K562 (cell line): ENCODE measurements at regions not wholly inside any gene's neighbourhood (a gene's known extent, or its start where the extent isn't known, plus 50 kb on each side); places are given as distances from the start of the nearest gene placed in this dataset.

ENCODE experiments used
- ATAC-seq: fragments of 200-7000 bp; cut with Tn5 transposase; 3 replicates; pipeline ENCODE4 v1.9.1; 2020; ENCODE audit warnings: moderate library complexity
- BruUV-seq: library from RNA; stranded (reverse); fragments of 400-500 nt; replicated peaks from 2 replicates; lab custom pipeline; 2021; lab: Mats Ljungman, UMichigan
- CTCF ChIA-PET: fragments of 300-600 bp; formaldehyde crosslinking; extraction: SDS; loops from one replicate; lab custom pipeline; 2021; ENCODE audit warnings: low intra/inter-chr PET ratio; lab: Yijun Ruan, JAX
- POLR2A ChIA-PET: fragments of 300-600, 350-650 bp; sonication (Branson Sonifier 250); formaldehyde crosslinking; extraction: SDS; loops from one replicate; lab custom pipeline; 2021; ENCODE audit warnings: antibody characterized with exemption, inconsistent platforms; lab: Yijun Ruan, JAX
- DNase-seq, 4 experiments: peaks; one replicate each; pipeline versions ENCODE4 v3.0.0 to v3.0.0-alpha.2; 2011 to 2018; ENCODE audit warnings: low spot score in 3 of 4, mixed read lengths in 3 of 4; ENCODE audit errors: extremely low read depth in 1 of 4
- FAIRE-seq: peaks from 2 replicates; lab custom pipeline; 2011; peaks lifted over from hg19 to GRCh38; lab: Jason Lieb, UNC
- H2AFZ ChIP-seq: 2 replicates; pipeline ENCODE4 v1.6.0; 2011; ENCODE audit warnings: low read depth, low read length, control low read depth, inconsistent platforms
- H3K27ac ChIP-seq: fragments of 200-600 bp; 3 replicates; pipeline ENCODE4 v1.8.0; 2011; ENCODE audit warnings: low read depth, mild to moderate bottlenecking, control low read depth, inconsistent platforms, low read length, moderate library complexity, mixed read lengths; ENCODE audit errors: extremely low read depth
- H3K27me3 ChIP-seq, 2 experiments: fragments of 300-600 bp in 1 of 2; 2 replicates in 1 of 2; 3 replicates in 1 of 2; pipeline versions ENCODE4 v1.6.0 to v1.8.0; 2011; ENCODE audit warnings: inconsistent platforms in 2 of 2, low read length in 2 of 2, mild to moderate bottlenecking in 1 of 2, mixed read lengths in 1 of 2, moderate library complexity in 1 of 2; ENCODE audit not compliant: control insufficient read depth in 2 of 2, insufficient read depth in 2 of 2
- H3K36me3 ChIP-seq: fragments of 300-600 bp; 3 replicates; pipeline ENCODE4 v1.8.0; 2011; ENCODE audit warnings: mild to moderate bottlenecking, low read length, inconsistent platforms; ENCODE audit not compliant: control insufficient read depth, insufficient read depth
- H3K4me1 ChIP-seq, 2 experiments: fragments of 200-600 bp in 1 of 2; replicated peaks in 1 of 2; 2 replicates in 1 of 2; 3 replicates in 1 of 2; pipeline versions ENCODE4 v1.5.1 to v1.8.0; 2011; ENCODE audit warnings: inconsistent platforms in 2 of 2, low read length in 2 of 2, mild to moderate bottlenecking in 1 of 2, mixed read lengths in 1 of 2, moderate library complexity in 1 of 2; ENCODE audit not compliant: control insufficient read depth in 2 of 2, insufficient read depth in 2 of 2
- H3K4me2 ChIP-seq: 2 replicates; pipeline ENCODE4 v1.6.1; 2011; ENCODE audit warnings: low read length, control low read depth, inconsistent platforms, mixed read lengths; ENCODE audit not compliant: insufficient read depth
- H3K4me3 ChIP-seq: fragments of 200-600 bp; sonication (generic), shearing (Covaris generic); 2 replicates; pipeline ENCODE4 v1.5.1; 2016; ENCODE audit warnings: control low read depth, inconsistent platforms
- H3K79me2 ChIP-seq: fragments of 200-600 bp; 3 replicates; pipeline ENCODE4 v1.8.0; 2011; ENCODE audit warnings: low read length, inconsistent platforms; ENCODE audit not compliant: control insufficient read depth, insufficient read depth
- H3K9ac ChIP-seq, 2 experiments: 2 replicates each; pipeline versions ENCODE4 v1.6.0 to v1.6.1; 2011; ENCODE audit warnings: low read depth in 2 of 2, low read length in 2 of 2, control low read depth in 1 of 2, inconsistent platforms in 1 of 2, mild to moderate bottlenecking in 1 of 2, mixed read lengths in 1 of 2; ENCODE audit not compliant: insufficient read depth in 1 of 2
- H3K9me1 ChIP-seq: one replicate; pipeline ENCODE4 v1.6.0; 2011; ENCODE audit warnings: inconsistent platforms, mild to moderate bottlenecking, low read length, moderate library complexity; ENCODE audit not compliant: control insufficient read depth, insufficient read depth
- H3K9me3 ChIP-seq: replicated peaks from 2 replicates; pipeline ENCODE4 v1.5.1; 2011; ENCODE audit warnings: low read depth, low read length, inconsistent platforms; ENCODE audit not compliant: control insufficient read depth, insufficient read depth
- H4K20me1 ChIP-seq: replicated peaks from 2 replicates; pipeline ENCODE4 v1.6.1; 2011; ENCODE audit warnings: low read length, inconsistent platforms, mixed read lengths; ENCODE audit not compliant: control insufficient read depth, insufficient read depth
- BMI1 ChIP-seq: fragments of 150-350 bp; IDR thresholded peaks from 2 replicates; pipeline ENCODE4 v1.6.1; 2014; ENCODE audit warnings: low read length
- E2F4 ChIP-seq: sonication (generic); formaldehyde crosslinking; IDR thresholded peaks from 2 replicates; pipeline ENCODE4 v1.8.0; 2022; ENCODE audit warnings: mild to moderate bottlenecking, low read depth, missing genetic modification reagents
- GABPA ChIP-seq: fragments of 200-800 bp; sonication (Bioruptor generic); conservative IDR thresholded peaks from 2 replicates; pipeline ENCODE4 v1.6.1; 2016; ENCODE audit warnings: low read depth, missing genetic modification characterization, missing compliant biosample characterization
- GATAD2A ChIP-seq: fragments of 450-650 bp; IDR thresholded peaks from 2 replicates; pipeline ENCODE4 v1.6.1; 2017
- MCM2 ChIP-seq: fragments of 450-650 bp; IDR thresholded peaks from 2 replicates; pipeline ENCODE4 v1.6.1; 2017; ENCODE audit warnings: low read depth, mild to moderate bottlenecking
- NFIX ChIP-seq: fragments of 250-450 bp; sonication (Bioruptor Pico); IDR thresholded peaks from 2 replicates; pipeline ENCODE4 v1.4.0; 2020; ENCODE audit warnings: low read depth, mild to moderate bottlenecking, moderate library complexity
- SFPQ ChIP-seq: fragments of 200-400 bp; formaldehyde crosslinking; IDR thresholded peaks from 2 replicates; pipeline ENCODE4 v1.6.1; 2017; ENCODE audit warnings: mild to moderate bottlenecking, low read depth, low read length, moderate library complexity
- SMARCE1 ChIP-seq: fragments of 450-650 bp; IDR thresholded peaks from 2 replicates; pipeline ENCODE4 v1.7.1; 2016; ENCODE audit warnings: mild to moderate bottlenecking
- U2AF1 ChIP-seq: fragments of 200-400 bp; formaldehyde crosslinking; optimal IDR thresholded peaks from 2 replicates; pipeline ENCODE3; 2017; ENCODE audit warnings: mild to moderate bottlenecking, low read depth, low read length, moderate library complexity
- ZMIZ1 ChIP-seq, 2 experiments: fragments of 150-350 bp in 1 of 2; IDR thresholded peaks; 2 replicates each; pipeline ENCODE4 v1.6.1; 2012 to 2016; ENCODE audit warnings: low read depth in 2 of 2, low read length in 2 of 2, mild to moderate bottlenecking in 1 of 2, moderate library complexity in 1 of 2
- ZNF124 ChIP-seq: sonication (generic); formaldehyde crosslinking; IDR thresholded peaks from 2 replicates; pipeline ENCODE4 v1.8.1; 2022; ENCODE audit warnings: missing genetic modification reagents
- ZNF134 ChIP-seq: fragments of 250-450 bp; sonication (Bioruptor Pico); conservative IDR thresholded peaks from 2 replicates; pipeline ENCODE4 v1.4.0; 2020
- ZNF143 ChIP-seq: sonication (generic); formaldehyde crosslinking; IDR thresholded peaks from 2 replicates; pipeline ENCODE4 v1.9.0; 2022; ENCODE audit warnings: mild to moderate bottlenecking, missing genetic modification reagents
- ZNF224 ChIP-seq: sonication (generic); formaldehyde crosslinking; IDR thresholded peaks from 2 replicates; pipeline ENCODE4 v1.8.0; 2022; ENCODE audit warnings: mild to moderate bottlenecking, missing genetic modification reagents
- ZNF311 ChIP-seq: fragments of 250-450 bp; sonication (Bioruptor Pico); IDR thresholded peaks from 2 replicates; pipeline ENCODE4 v1.4.0; 2020; ENCODE audit warnings: mild to moderate bottlenecking, moderate library complexity
- ZNF586 ChIP-seq: fragments of 450-650 bp; formaldehyde crosslinking; conservative IDR thresholded peaks from 2 replicates; pipeline ENCODE4 v1.4.0; 2020; ENCODE audit warnings: mild to moderate bottlenecking, moderate library complexity
- ZNF589 ChIP-seq: fragments of 200-800 bp; sonication (Bioruptor generic); IDR thresholded peaks from 2 replicates; pipeline ENCODE4 v1.6.1; 2016; ENCODE audit warnings: low read depth, missing genetic modification characterization, missing compliant biosample characterization
- WGBS: fragments of 100-300 bp; shearing (Covaris generic); methylation state at CpG from one replicate; pipeline ENCODE4 v1.1.6; 2016; ENCODE audit warnings: low coverage, mixed read lengths; ENCODE audit not compliant: insufficient coverage; ENCODE audit errors: missing lambda C conversion rate; 5-methylcytosine and 5-hydroxymethylcytosine counted together
- in situ Hi-C: fragments of 300-500 bp; cut with MboI; formaldehyde crosslinking; loops from 4 replicates; pipeline ENCODE4 v1.15.0; 2018; ENCODE audit warnings: inconsistent platforms, mixed read lengths
- intact Hi-C: fragments of 100-400 bp; cut with micrococcal nuclease; formaldehyde crosslinking; loops from 2 replicates; pipeline ENCODE4 v1.14.2; 2022

GRCh38 chr6:126516411-126516810 lies 176.5 kb downstream of the CENPW start (continued):
- TF ChIP-seq ZNF224 (CRISPR knock-in tag) (no peak), ZNF143 (CRISPR knock-in tag) (no peak), ZNF586 (no peak)

GRCh38 chr6:126524811-126525326 lies 185.0 kb downstream of the CENPW start:
- Histone ChIP-seq H4K20me1 (no peaks in the 10 kb centered on the region), H3K4me2 (no peak overlapping the region), H3K9me3 (no peaks in the 10 kb centered on the region), H3K27ac (no peak overlapping the region), H3K79me2 (no peaks in the 10 kb centered on the region), H3K4me3 (no peak overlapping the region), H3K9ac (no peak overlapping the region), H3K9me1 (no peaks in the 10 kb centered on the region), H3K4me1 (no peaks in the 10 kb centered on the region), H3K36me3 (no peaks in the 10 kb centered on the region), H2AFZ (no peak overlapping the region), H3K27me3 (no peaks in the 10 kb centered on the region)
- CTCF ChIA-PET: no interaction called here
- BruUV-seq: no TSS peak
- no peak for ATAC-seq
- intact Hi-C loops (no loop called here), in situ Hi-C loops (no loop called here)
- POLR2A ChIA-PET: no interaction called here
- FAIRE-seq: no peak
- DNase-seq: no peak
- 0% methylated on average over 2 of the region's 2 CpGs for WGBS
- TF ChIP-seq MCM2 (no peak), E2F4 (CRISPR knock-in tag) (no peak), NFIX (CRISPR knock-in tag) (no peak), ZNF124 (CRISPR knock-in tag) (no peak), ZNF134 (CRISPR knock-in tag) (no peak), SMARCE1 (no peak), ZMIZ1 (IDR thresholded peaks at IDR 0.05; ENCODE audit: low read depth in 2 of 2, low read length in 2 of 2) (no peak), SFPQ (no peak), BMI1 (no peak), GABPA (tag) (no peak), ZNF311 (CRISPR knock-in tag) (no peak), ZNF589 (CRISPR knock-in tag) (no peak), GATAD2A (no peak), U2AF1 (no peak)
